ENCODE measurements at regions not wholly inside any gene's neighbourhood (a gene's known extent, or its start where the extent isn't known, plus 50 kb on each side); places are given as distances from the start of the nearest gene placed in this dataset.
"Not testable (repeated sequence)": the region's sequence is repeated elsewhere in the genome, so short reads cannot be mapped to it uniquely, and the experiment has no call there.

DNA sequence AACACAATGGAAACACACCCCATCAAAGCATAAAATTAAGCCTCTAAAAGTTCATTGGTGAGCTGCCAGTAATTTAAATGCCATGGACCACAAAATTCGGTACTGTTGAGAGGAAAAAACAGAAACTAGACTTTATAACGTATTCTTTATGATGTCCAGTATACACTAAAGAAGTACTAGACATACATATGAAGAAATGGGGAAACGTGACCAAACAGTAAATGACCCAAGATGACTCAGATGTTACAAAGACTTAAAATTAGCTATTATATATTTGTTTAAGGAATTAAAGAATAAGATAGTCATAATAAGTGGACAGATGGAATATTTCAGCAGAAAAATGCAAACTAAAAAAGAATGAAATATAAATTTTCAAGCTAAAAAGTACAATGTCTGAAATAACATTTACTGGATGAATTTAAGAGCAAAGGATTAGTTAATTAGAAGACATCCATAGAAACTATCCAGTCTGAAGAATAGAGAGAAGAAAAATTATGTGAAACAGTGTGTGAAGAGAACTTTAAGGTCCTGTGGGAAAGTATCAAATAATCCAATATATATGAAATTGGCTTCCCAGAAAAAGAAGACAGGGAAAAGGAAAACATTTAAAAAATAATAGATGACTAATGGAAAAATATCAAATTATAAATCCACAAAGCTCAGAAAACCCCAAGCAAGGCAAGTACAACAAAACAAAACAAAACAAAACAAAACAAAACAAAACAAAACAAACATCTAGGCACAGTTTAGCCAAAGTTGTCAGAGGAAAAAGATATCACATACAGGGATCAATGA is 69.4 kb downstream of the SAMD9 start:
- no peak for DNase-seq (ENCODE audit: low spot score)

DNA sequence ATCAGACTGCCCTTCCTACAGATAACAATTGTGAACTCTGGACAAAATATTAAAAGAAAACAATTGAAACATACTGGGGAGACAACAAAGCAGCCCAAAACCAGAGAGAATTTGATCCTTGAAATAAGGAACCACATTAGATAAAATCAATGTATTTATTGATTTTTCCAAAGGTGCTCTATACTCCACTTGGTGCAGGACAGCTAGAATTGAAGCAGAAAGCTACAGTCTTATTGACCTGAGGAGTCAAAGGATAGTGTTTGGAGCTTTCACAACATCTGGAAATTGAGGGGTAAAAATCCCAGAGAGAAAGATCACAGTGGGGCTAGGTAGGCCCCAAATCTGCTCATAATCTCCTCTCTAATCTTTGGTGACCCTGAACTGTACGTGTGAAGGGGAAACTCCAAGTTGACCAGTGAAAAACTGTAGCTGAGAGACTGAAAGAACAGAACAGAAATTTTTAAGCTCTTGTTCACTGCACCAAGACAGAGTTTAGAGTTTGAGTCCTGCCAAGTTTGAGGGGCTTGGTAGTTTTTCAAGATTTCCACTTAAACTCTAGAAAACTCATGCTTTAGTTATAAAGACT is 70.2 kb downstream of the SAMD9 start:
- DNase-seq (ENCODE audit: low spot score): no peak

DNA sequence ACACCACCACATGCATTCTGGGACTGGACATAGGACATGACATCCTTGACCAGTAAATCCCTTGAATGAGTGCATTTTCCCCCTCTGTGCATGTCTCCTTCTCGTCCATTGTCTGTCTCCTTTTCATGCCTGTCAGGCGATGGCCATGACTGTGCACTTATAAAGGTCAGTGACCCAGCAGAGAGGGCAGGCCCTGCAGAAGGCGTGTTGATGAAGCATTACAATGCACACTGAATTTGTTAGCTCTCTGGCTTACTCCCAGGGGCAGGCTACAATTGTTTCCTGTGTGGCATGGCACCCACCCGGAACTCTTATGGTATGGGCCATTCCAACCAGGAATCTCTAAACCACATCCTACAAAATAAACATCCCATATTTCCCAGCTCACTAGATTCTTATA is 71.1 kb downstream of the SAMD9 start:
- no peak for DNase-seq (ENCODE audit: low spot score)

DNA sequence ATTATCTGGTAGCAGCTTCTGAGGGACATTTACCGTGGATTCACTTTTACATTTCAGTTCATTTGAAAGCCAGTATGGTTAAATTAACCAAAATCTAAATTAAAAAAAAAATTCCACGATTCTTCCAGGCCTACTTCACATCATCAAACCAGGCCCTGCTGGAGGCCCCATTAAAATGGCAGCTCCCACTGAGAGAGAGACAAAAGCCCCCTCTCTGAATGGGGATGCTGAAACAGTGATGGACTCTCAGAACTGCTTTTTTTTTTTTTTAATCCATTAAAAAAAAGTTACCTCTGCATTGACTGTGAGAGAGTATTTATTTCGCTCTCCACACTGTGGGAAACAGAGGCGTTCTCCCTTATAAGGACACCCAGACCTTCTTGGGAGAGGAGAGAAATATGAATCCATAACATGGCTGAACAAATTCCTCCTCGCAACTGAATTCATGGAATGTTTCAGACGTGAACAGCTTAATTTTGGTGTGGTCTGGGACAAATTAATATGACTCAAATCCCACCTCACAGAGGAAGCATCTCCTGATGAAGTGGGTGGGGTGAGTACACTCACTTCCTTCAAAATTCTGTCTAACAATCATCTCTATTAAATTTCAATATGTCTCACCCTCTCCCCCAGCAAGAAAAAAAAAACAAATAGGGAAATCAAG is 73.5 kb downstream of the SAMD9 start:
- no peak for DNase-seq (ENCODE audit: low spot score)

DNA sequence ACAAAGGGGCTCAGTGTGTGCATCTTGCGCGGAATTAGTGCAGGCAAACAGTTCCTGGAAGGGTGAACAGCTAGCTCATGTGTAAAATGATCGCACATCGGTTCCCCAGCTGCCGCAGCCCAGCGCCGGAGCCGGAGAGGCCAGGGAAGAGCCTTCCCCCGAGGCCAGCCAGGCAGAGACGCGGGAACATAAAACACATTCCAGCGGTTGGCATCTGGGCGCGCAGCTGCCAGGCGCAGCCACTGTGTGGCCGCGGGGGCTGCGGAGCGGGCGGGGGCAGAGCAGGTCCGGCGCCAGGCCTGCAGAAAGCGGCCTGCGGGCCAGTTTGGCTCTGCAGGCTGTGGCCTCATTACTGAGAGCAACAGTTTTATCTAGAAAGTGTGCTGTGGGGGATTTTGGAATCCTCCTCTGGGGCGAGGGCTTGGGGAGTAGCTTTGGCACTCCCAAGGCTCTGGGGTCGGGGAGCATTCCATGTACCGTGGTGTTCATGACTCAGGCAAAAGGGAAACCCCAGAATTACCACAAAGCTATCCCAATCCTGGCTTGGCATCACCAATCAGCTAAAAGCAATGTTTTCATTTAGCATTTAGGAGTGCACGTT is 74.3 kb downstream of the SAMD9 start:
- DNase-seq (ENCODE audit: low spot score): peak; percentile 55

DNA sequence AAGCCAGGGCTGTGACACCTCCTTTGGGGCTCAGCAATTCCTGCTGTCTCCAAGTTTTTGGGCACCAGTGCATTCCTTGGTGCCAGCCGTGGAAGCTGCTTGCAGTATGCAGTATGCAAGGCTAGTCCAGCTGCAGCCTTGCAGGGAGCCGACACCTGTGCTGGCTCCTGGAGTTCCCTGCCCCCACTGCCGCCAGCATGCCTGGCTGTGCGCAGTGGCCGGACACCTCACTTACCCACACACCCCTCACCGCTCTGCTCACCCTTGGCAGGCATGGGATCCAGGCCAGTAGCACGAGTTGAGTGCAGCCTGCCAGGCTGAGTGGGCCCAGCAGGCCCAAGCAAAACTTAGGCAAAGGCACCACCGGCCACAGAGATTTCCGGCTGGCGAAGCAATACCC is 77.4 kb downstream of the SAMD9 start:
- no peak for DNase-seq (ENCODE audit: low spot score)

DNA sequence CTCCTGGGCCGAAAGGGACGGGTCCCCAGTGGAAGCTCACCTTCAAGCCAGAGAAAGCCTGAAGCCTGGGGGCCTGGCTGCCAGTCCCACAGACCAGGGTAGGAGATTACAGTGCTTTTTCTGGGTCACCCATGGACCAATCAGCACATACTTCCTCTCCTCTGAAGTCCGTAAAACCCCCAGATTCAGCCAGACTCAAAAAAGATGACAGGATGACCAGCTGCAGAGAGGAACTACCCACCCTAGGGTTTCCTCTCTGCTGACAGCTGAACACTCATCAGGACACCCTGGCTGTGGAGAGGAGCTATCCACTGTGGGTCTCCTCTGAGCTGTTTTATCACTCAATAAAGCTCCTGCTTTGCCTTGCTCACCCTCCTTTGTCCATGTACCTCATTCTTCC is 78.0 kb downstream of the SAMD9 start:
- DNase-seq (ENCODE audit: low spot score): no peak

DNA sequence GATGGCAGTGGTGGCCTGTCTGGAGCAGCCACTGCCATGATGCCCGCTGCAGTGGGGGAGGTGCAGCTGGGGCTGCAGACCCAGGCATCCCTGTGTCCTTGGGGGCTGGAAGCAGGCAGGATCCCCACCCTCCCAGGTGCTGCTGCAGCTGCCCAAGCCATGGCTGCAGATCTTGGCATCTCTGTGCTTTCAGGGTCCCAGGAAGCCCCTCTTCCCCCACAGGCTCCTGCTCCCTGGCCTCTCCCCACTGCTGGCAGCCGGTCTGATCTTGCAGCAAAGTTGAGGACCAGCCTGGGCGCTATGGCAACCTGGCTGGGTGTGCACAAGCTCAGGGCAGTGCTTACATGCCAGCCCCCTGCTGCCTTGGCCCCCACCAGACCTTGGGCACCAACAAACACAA is 78.5 kb downstream of the SAMD9 start:
- DNase-seq (ENCODE audit: low spot score): no peak

DNA sequence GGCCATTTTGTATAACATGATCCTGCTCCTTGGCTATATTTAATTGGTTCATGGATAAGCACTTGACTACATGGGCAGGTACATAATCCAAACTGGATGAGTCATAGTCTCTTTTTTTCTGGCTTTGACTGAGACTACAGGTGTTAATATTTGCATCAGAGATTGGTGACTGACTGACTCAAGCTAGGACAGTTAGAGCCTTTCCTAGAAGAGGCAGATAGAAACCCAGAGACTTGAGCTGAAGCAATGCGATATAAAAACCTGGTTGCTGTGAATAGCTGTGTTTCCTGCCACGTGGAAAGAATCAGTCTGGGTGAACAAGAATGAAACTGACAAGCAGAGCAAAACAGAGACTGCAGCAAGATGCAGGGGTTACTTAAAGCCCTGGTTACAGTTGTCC is 81.0 kb downstream of the SAMD9 start:
- DNase-seq (ENCODE audit: low spot score): no peak

DNA sequence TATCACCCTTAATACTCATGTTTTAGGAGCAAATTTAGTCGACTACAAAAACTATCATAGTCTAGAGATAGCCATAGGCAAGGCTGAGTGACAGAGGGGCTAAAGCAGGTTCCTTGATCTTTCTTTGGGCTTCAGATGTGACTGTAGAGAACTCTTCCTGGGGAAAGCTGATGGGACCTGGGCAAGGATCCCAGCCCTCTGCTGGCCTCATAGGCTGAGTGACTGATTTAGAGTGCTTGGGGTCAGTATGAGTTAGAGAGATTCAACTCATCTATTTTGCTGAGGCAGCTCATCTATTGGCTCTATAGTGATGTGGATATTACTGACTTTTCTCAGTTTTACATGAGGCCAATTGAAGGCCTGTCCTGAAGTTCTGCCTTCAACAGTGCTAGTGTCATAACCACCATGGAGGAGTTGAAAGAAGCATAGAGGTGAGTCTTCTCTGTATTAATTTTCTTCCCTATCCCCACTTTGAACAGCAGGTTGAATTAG is 81.6 kb downstream of the SAMD9 start:
- no peak for DNase-seq (ENCODE audit: low spot score)

DNA sequence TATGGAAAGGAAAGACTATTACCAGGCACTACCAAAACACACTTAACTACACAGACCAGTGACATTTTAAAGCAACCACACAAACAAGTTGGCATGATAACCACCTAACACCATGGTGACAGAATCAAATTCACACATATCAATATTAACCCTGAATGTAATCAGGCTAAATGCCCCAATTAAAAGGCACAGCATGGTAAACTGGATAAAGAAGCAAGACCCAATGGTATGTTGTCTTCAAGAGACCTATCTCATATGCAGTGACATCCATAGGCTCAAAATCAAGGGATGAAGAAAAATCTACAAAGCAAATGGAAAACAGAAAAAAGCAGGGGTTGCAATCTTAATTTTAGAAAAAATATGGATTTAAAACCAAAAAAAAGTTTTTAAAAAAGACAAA is 86.0 kb downstream of the SAMD9 start:
- no peak for DNase-seq (ENCODE audit: low spot score)

DNA sequence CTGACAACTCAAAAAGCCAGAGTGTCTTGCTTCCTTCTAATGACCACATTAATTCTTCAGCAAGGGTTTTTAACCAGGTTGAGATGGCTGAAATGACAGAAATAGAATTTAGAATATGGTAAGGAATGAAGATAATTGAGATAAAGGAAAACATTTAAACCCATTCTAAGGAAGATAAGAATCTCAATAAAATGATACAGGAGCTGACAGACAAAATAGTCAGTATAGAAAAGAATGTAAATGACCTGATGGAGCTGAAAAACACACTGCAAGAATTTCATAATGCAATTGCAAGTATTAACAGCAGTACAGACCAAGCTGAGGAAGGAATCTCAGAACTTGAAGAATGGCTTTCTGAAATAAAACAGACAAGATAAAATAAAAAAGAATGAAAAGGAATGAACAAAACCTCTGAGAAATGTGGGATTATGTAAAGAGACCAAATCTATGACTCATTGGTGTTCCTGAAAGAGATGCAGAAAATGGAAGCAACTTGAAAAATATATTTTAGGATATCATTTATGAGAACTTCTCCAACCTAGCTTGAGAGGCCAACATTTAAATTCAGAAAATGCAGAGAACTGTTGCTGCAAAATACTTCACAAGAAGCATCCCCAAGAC is 87.1 kb downstream of the SAMD9 start:
- DNase-seq (ENCODE audit: low spot score): no peak

DNA sequence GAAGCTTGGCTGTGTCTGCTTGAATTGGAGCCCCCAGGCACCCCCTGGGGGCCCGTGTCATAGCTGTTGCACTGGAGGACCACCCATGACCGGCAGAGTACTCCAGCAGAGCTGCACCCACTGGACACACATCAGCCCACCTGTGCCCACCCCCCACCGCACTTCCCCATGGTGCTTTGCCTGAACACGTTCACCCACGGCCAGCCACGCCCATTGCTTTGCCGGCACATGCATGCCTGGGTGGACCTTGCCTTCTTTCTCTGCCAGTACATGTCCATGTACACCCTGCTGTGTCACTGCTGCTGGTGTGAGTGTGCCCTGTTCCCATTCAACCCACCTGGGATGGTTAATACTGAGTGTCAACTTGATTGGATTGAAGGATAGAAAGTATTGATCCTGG is 88.7 kb downstream of the SAMD9 start:
- no peak for DNase-seq (ENCODE audit: low spot score)

DNA sequence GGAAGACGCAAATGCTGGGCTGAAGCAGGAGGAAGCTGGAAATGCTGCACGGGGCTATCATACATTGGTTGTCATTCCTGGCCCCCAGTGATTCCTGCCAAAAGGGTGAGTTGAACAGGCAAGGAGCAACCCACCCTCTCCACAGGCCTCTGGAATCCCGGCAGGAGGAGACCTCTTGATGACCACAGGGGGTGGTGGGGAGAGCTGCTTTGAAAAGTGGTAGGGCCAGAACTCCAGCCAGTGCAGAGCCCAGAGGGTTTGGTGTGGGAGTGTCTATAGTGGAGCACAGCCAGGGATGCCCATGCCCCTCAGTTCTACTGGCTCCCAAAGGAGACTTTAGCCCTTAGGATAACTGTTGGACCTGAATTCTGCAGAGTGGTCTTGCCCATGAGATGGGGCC is 89.2 kb downstream of the SAMD9 start:
- DNase-seq (ENCODE audit: low spot score): no peak

DNA sequence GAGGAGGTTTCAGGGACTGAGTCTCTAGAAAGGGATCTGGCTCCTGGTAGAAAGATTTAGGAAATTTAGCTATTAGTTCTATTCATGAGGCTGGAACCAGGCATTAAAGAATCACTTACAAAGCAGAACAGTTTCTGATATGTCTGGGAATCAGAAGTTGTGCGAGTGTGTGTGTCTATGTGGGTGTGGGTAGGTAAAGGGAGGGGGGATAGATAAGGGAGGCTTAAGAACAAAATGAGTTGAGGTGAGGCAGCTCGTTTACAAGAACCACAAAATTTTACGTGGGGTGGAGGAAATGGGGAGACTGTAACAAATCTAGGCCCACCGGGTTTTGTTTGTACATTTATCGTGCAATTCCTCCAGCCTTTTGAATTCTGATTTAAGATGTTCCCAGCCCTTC is 90.7 kb downstream of the SAMD9 start:
- no peak for DNase-seq (ENCODE audit: low spot score)

DNA sequence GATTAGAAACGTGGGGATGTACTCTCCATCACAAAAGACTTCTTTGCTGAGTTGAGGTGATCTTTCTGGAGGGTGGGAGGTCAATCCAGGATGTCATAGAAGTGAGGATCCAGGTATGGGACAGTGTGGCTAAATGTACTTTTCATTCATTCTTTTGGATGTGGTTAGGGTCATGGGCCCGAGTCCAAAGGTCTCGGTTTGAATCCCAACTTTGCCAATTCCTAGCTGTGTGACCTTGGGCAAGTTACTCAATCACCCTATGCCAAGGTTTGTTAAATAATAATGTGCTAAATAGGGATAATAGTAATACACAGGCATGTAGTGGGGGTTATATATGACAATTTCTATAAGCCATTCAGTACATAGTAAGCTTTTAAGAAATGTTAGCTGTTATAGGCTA is 91.4 kb downstream of the SAMD9 start:
- no peak for DNase-seq (ENCODE audit: low spot score)

DNA sequence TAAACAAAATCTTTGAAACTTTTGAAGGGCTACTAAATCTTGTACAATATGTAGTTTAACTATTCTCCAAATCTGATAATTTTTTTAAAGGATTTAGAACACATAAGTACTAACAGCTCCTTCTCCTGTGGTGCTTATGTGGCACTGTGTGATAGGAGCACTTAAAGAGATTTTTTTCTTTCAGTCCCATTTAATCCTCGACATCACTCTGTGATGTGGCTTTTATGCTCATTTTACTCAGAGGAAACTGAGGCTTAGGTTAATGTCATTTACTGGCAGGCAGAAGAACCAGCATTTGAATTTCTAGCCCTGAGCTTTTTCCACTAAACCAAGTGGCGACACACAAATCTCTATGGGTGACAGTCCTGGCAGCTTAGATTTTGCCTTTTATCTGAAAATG is 92.4 kb downstream of the SAMD9 start:
- no peak for DNase-seq (ENCODE audit: low spot score)

DNA sequence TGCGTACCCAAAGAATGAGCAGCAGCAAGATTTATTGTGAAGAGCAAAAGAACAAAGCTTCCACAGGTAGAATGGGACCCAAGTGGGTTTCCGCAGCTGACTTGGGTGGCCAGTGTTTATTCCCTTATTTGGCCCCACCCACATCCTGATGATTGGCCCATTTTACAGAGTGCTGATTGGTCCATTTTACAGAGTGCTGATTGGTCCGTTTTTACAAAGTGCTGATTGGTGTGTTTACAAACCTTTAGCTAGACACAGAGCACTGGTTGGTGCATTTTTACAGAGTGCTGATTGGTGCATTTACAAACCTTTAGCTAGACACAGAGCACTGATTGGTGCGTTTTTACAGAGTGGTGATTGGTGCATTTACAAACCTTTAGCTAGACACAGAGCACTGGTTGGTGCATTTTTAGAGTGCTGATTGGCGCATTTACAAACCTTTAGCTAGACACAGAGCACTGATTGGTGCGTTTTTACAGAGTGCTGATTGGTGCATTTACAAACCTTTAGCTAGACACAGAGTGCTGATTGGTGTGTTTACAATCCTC is 94.8 kb downstream of the SAMD9 start:
- DNase-seq (ENCODE audit: low spot score): not testable (repeated sequence)

DNA sequence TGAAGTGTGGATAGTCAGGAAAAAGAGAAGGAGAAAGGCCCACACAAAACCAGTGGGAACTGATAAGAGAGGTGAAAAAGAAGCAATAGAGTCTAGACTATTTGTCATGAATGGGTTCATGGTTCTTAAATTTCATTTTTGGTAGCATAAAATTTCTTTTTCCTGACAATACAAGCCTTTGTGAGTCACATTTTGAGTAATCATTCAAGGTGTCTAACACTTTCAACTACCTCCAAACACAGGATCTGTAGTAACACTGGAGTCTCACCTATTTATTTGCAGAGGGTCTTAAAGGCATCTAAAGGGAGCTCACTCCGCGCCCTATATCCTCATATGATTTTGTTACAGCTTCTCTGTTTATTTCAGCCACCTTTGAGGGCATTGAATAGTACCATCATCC is 96.0 kb downstream of the SAMD9 start:
- DNase-seq (ENCODE audit: low spot score): no peak

DNA sequence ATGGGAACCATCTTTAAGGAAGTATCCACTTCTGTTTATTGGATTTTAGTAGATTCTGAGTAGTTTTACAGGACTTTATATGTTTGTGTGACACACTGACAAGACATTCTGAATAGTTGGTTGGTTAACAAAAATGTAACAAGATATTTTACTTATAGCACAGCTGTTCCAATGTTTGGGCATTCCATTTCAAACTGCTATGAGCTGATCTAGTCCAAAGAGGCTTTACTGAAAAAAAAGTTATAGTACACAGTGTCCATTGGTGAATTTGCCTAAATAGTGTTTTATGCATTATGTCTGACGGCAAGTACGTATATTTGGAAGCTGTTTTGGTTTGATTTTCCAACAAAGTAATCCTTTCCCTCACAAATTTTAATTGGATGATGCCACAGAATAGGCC is 99.1 kb downstream of the SAMD9 start:
- DNase-seq (ENCODE audit: low spot score): no peak

DNA sequence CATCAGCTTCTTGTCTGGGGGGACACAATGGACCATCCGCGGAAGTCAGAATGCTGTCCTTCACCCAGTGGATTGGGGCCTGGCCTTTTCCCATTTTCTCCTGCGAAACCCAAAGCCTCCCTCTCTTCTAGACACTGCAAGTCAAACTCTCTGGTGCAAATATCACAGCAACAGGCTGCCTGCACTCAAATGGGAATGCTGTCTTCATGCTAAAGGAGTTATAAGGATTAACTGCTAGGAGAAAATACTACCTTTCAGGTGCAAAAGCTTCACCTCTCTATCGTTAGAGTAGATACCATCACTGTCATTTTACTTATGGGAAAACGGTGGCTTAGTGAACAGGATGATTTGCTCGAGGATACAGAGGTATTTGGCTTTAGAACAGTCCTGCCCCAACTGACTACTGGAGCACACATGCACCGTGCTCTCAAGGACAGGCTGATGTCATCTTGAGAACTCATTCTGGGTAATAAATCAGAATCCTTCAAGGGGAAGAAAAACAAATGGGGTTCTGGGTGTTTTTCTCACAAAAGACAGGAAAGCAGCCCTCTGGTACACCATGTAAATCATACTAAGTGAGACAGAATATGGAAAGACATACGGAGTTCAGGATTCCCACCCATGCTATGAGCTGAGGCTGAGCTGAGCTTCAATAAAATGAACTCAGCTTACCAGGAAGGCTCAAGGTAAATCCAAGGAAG is 100.9 kb downstream of the SAMD9 start:
- DNase-seq (ENCODE audit: low spot score): peak; percentile 42
